ENCODE measurements at regions not wholly inside any gene's neighbourhood (a gene's known extent, or its start where the extent isn't known, plus 50 kb on each side); places are given as distances from the start of the nearest gene placed in this dataset.

DNA sequence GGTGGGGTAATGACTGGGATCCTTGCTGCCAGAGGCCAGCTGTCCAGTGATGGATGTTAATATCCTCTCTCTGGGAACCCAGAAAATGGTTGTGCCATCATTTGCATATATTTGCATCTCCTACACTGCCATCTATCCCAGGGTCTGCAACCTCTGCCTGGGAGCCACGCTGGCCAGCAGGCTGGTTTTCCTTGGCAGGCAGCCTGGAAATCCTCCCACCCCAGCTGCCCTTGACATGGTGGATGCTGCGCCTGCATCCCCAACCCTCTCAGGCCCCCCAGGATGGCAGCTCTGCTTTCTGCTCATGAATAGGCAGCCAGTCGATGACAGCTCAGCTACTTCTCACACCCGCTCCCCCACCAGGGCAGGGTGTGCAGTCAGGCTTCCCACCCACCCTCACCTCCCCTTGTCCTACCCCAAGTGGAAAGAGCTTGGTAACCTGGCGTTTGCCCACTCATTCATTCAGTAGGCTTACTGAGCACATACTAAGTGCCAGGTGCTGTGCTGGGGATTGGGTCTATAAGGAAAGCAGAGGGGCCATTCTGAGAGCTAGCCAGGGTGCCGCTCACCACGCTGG, 202.5 kb downstream of the TRIM29 start:
- TF ChIP-seq, protein P1, sequence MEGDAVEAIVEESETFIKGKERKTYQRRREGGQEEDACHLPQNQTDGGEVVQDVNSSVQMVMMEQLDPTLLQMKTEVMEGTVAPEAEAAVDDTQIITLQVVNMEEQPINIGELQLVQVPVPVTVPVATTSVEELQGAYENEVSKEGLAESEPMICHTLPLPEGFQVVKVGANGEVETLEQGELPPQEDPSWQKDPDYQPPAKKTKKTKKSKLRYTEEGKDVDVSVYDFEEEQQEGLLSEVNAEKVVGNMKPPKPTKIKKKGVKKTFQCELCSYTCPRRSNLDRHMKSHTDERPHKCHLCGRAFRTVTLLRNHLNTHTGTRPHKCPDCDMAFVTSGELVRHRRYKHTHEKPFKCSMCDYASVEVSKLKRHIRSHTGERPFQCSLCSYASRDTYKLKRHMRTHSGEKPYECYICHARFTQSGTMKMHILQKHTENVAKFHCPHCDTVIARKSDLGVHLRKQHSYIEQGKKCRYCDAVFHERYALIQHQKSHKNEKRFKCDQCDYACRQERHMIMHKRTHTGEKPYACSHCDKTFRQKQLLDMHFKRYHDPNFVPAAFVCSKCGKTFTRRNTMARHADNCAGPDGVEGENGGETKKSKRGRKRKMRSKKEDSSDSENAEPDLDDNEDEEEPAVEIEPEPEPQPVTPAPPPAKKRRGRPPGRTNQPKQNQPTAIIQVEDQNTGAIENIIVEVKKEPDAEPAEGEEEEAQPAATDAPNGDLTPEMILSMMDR (conservative IDR thresholded peaks at IDR 0.05 in 1 of 2, IDR thresholded peaks at IDR 0.05 in 1 of 2; ENCODE audit: extremely low read depth in 1 of 2, insufficient read depth in 1 of 2, low read depth in 1 of 2, low read length in 2 of 2) = no peak
- TF ChIP-seq EZH2 (IDR thresholded peaks at IDR 0.05; ENCODE audit: borderline replicate concordance, low read length) = no peak
